OCI-LY7 (cell line): ENCODE measurements at regions not wholly inside any gene's neighbourhood (a gene's known extent, or its start where the extent isn't known, plus 50 kb on each side); places are given as distances from the start of the nearest gene placed in this dataset.

Experiments used
- BruUV-seq: library from RNA; stranded (reverse); fragments of 400-500 nt; replicated peaks from 2 replicates; lab custom pipeline; 2021; lab: Mats Ljungman, UMichigan
- CTCF ChIA-PET: fragments of 300-600 bp; sonication (Branson Sonifier 250); formaldehyde crosslinking; loops from one replicate; lab custom pipeline; 2022; ENCODE audit warnings: antibody characterized with exemption; ENCODE audit not compliant: unreplicated experiment; lab: Charles Lee
- POLR2A ChIA-PET: fragments of 300-600 bp; sonication (Branson Sonifier 250); formaldehyde crosslinking; loops from one replicate; lab custom pipeline; 2022; ENCODE audit warnings: antibody characterized with exemption; lab: Charles Lee
- DNase-seq: peaks from one replicate; pipeline ENCODE4 v3.0.0-alpha.2; 2015; ENCODE audit warnings: low spot score
- H2AFZ ChIP-seq: fragments of 200-600 bp; sonication (generic), shearing (Covaris generic); 2 replicates; pipeline ENCODE4 v1.6.1; 2014; ENCODE audit warnings: mild to moderate bottlenecking, antibody characterized with exemption, low read length, moderate library complexity
- H3K27ac ChIP-seq: fragments of 200-600 bp; sonication (generic); 2 replicates; pipeline ENCODE4 v1.5.1; 2014; ENCODE audit warnings: mixed run types, low read depth, mild to moderate bottlenecking, moderate library complexity, low read length, inconsistent platforms; ENCODE audit not compliant: poor library complexity, severe bottlenecking
- H3K36me3 ChIP-seq: fragments of 200-600 bp; sonication (generic); 2 replicates; pipeline ENCODE4 v1.6.1; 2014; ENCODE audit warnings: mild to moderate bottlenecking, antibody characterized with exemption, low read length, moderate library complexity, mixed read lengths; ENCODE audit not compliant: insufficient read depth
- H3K4me1 ChIP-seq: fragments of 200-600 bp; sonication (generic); 2 replicates; pipeline ENCODE4 v1.5.1; 2014; ENCODE audit warnings: mild to moderate bottlenecking, low read length; ENCODE audit not compliant: insufficient read depth, poor library complexity, severe bottlenecking
- H3K4me2 ChIP-seq: fragments of 200-600 bp; sonication (generic); 2 replicates; pipeline ENCODE4 v1.6.1; 2014; ENCODE audit warnings: mild to moderate bottlenecking, low read length
- H3K4me3 ChIP-seq: fragments of 200-600 bp; sonication (generic); 2 replicates; pipeline ENCODE4 v1.5.1; 2014; ENCODE audit warnings: mild to moderate bottlenecking, low read depth, low read length; ENCODE audit not compliant: poor library complexity, severe bottlenecking
- H3K79me2 ChIP-seq: fragments of 200-600 bp; sonication (generic); 2 replicates; pipeline ENCODE4 v1.6.1; 2016; ENCODE audit warnings: low read depth, mild to moderate bottlenecking, low read length, moderate library complexity, mixed read lengths; ENCODE audit not compliant: insufficient read depth
- H3K9me2 ChIP-seq: fragments of 200-600 bp; sonication (generic); 2 replicates; pipeline ENCODE4 v1.6.1; 2016; ENCODE audit warnings: mild to moderate bottlenecking, low read length, mixed read lengths; ENCODE audit not compliant: insufficient read depth
- H3K9me3 ChIP-seq: fragments of 200-600 bp; sonication (generic); 2 replicates; pipeline ENCODE4 v1.6.1; 2014; ENCODE audit warnings: mild to moderate bottlenecking, mixed run types, low read length, mixed read lengths
- H4K20me1 ChIP-seq: fragments of 200-600 bp; sonication (generic); 2 replicates; pipeline ENCODE4 v1.6.1; 2014; ENCODE audit warnings: mild to moderate bottlenecking, antibody characterized with exemption, low read length, moderate library complexity, mixed read lengths; ENCODE audit not compliant: insufficient read depth
- EZH2phosphoT487 ChIP-seq: fragments of 200-600 bp; sonication (generic); IDR thresholded peaks from 2 replicates; pipeline ENCODE4 v1.6.1; 2018; ENCODE audit warnings: low read depth, borderline replicate concordance, mild to moderate bottlenecking, mixed run types, antibody characterized with exemption, low read length, moderate library complexity, mixed read lengths
- intact Hi-C: fragments of 100-400 bp; cut with micrococcal nuclease; formaldehyde crosslinking; loops from one replicate; pipeline ENCODE4 v1.10.0; 2022; ENCODE audit not compliant: unreplicated experiment
- TF ChIP-seq, protein P1 (sequence below): fragments of 200-600 bp; sonication (generic); conservative IDR thresholded peaks from 2 replicates; pipeline ENCODE4 v1.5.1; 2014; ENCODE audit warnings: mild to moderate bottlenecking, antibody characterized with exemption, low read length, moderate library complexity, mixed read lengths

DNA sequence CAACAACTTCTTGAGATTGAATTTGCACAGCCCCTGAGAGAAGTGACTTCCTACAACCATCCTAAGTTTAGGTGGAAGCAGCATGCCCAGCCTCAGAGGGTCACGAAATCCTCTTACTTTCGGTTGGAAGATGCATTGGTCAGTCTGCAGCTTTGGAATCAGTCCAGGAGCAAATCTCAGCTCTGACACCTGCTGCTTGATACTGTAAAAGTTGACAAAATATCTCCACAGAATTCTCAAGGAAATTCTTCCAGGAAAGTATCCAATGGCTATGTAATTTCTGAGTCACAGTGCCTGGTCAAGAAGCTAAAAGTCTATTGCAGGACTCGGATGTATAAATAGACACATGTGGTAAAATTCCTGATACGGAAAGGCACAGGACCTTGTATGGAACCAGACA, 414.5 kb upstream of the GYPC start:
- no TSS peak for BruUV-seq
- Histone ChIP-seq H2AFZ (no peak overlapping the region), H3K9me3 (no peaks in the 10 kb centered on the region), H3K27ac (no peak overlapping the region), H3K79me2 (no peaks in the 10 kb centered on the region), H3K4me1 (no peaks in the 10 kb centered on the region), H3K4me3 (no peak overlapping the region), H3K4me2 (no peak overlapping the region), H3K36me3 (no peaks in the 10 kb centered on the region), H4K20me1 (no peaks in the 10 kb centered on the region), H3K9me2 (no peaks in the 10 kb centered on the region)
- ChIA-PET POLR2A (interaction anchor here (1.0 to 1.1 kb wide), 2 partner anchors 14 to 40 kb away, joined by 3 to 4 read pairs; no protein-coding TSS in a partner anchor), CTCF (no interaction called here)
- DNase-seq: no peak
- intact Hi-C loops: no loop called here
- TF ChIP-seq, protein P1, sequence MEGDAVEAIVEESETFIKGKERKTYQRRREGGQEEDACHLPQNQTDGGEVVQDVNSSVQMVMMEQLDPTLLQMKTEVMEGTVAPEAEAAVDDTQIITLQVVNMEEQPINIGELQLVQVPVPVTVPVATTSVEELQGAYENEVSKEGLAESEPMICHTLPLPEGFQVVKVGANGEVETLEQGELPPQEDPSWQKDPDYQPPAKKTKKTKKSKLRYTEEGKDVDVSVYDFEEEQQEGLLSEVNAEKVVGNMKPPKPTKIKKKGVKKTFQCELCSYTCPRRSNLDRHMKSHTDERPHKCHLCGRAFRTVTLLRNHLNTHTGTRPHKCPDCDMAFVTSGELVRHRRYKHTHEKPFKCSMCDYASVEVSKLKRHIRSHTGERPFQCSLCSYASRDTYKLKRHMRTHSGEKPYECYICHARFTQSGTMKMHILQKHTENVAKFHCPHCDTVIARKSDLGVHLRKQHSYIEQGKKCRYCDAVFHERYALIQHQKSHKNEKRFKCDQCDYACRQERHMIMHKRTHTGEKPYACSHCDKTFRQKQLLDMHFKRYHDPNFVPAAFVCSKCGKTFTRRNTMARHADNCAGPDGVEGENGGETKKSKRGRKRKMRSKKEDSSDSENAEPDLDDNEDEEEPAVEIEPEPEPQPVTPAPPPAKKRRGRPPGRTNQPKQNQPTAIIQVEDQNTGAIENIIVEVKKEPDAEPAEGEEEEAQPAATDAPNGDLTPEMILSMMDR: no peak
- no peak for TF ChIP-seq EZH2phosphoT487

DNA sequence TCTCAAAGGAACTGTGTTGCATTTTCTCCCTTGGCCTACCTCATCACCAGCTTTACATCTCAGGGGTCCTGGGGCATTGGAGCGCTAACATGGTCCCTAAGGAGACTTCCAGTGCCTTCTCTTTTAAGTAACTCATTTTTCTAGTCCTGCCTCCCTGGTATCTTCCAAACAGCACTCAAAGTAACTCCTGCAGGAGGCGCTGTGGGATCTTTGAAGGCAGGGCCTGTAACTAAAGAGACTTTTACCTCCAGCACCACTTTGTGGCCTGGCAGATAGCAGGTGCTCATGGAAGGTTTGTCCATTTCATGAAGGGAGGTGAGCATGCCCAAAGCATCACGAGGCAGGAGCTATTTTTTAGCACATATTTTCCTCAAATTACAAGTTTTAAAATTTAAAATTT, 411.0 kb upstream of the GYPC start:
- Histone ChIP-seq H4K20me1 (no peaks in the 10 kb centered on the region), H3K9me3 (no peaks in the 10 kb centered on the region), H3K4me2 (no peak overlapping the region), H3K27ac (no peak overlapping the region), H3K9me2 (no peaks in the 10 kb centered on the region), H3K36me3 (no peaks in the 10 kb centered on the region), H3K4me1 (no peaks in the 10 kb centered on the region), H3K79me2 (no peaks in the 10 kb centered on the region), H2AFZ (no peak overlapping the region), H3K4me3 (no peak overlapping the region)
- peak; percentile 41 for DNase-seq
- TF ChIP-seq, protein P1: peak; percentile 68
- no peak for TF ChIP-seq EZH2phosphoT487
- CTCF ChIA-PET: no interaction called here
- intact Hi-C loops: no loop called here
- POLR2A ChIA-PET: no interaction called here
- no TSS peak for BruUV-seq

DNA sequence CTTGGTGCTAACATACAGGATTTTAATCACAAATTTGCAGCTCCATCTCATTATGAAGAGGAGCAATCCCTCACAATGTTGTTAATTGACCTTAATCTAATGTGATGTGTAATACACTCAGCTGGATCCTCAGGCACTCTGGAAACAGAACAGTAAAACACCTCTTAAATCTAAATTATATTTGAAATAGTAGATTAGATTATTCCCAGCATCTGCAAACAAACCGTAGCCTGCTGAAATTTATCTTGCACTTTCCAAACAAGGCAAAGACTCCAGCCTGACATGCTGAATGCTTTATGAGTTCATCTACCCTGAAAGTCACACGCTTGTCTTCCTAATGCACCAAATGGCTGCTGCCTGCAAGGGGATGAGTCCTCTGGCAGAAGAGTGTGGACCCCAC, 402.3 kb upstream of the GYPC start:
- DNase-seq: no peak
- no peaks in the 10 kb centered on the region for H3K36me3 ChIP-seq
- H3K9me2 ChIP-seq: no peaks in the 10 kb centered on the region
- no peaks in the 10 kb centered on the region for H3K4me1 ChIP-seq
- H3K4me2 ChIP-seq: no peak overlapping the region
- intact Hi-C loops: no loop called here
- H2AFZ ChIP-seq: no peak overlapping the region
- H3K27ac ChIP-seq: no peak overlapping the region
- no TSS peak for BruUV-seq
- H4K20me1 ChIP-seq: no peaks in the 10 kb centered on the region
- no peaks in the 10 kb centered on the region for H3K79me2 ChIP-seq
- TF ChIP-seq, protein P1: no peak
- no peak for TF ChIP-seq EZH2phosphoT487
- no peak overlapping the region for H3K4me3 ChIP-seq
- no peaks in the 10 kb centered on the region for H3K9me3 ChIP-seq
- ChIA-PET CTCF (no interaction called here), POLR2A (no interaction called here)
